ENCODE measurements at regions not wholly inside any gene's neighbourhood (a gene's known extent, or its start where the extent isn't known, plus 50 kb on each side); places are given as distances from the start of the nearest gene placed in this dataset.

- TF ChIP-seq CTCF (IDR thresholded peaks at IDR 0.05; ENCODE audit: low read depth, low read length) (no peak), EZH2phosphoT487 (IDR thresholded peaks at IDR 0.05; ENCODE audit: low read depth) (no peak)
These were observed 354.2 kb upstream of the SULF2 start for GRCh38 chr20:48139262-48140041.
